ENCODE measurements at regions not wholly inside any gene's neighbourhood (a gene's known extent, or its start where the extent isn't known, plus 50 kb on each side); places are given as distances from the start of the nearest gene placed in this dataset.
A peak's percentile ranks its signal among the peaks of the same experiment; 100 is the strongest.

DNA sequence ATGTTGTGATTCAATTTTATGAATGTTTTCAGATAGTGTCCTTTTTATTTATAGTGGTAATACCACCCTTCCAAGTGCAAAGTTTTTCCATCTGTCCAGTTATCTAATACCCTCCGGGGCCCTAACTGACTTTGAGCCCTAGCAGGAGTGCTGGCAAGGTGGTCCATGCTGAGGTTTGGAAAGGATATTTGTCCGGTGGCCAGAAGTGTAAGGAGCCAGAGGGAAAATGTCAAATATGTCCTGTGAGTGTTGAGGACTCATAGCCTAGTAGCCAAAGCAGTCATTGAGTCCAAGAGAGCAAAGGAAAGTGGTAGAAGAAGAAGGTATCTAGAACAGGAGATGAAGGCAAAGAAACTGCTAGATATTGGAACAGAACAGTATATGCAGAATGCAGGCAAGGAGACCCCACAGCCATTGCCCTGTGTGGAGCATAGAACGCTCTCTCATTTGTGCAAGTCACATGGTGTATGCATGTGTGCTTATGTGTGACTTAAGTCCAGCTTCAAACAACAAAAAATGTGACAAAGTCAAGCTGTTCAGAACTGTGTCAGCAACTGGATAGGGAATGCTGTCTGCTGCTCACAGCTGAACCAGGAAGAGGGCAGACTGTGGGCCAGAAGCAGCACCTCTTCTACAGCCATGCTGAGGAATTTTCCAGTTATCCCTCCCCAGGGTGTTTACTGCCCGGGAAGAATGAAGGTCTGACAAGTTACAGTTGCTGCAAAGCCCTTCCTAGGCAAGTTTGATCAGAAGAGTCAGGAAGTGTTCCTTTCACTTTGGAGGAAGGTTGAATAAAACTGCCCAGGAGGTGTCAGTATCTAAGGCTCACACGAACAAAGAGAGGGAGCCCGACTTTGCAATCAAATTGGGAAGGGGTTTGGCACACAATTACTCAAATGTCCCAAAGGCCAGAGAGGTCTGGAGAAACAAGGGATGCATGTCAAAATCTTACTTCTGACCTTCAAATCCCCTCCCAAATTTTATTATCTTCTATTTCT lies 463.3 kb upstream of the DMAC1 start:
- no peak overlapping the region for H3K18ac ChIP-seq (ENCODE audit: insufficient read length, low read depth, low read length)
- peaks cover 17 to 23% of the 10 kb centered on the region in 2 experiments for H3K4me1 Mint-ChIP-seq
- H2AK5ac ChIP-seq (ENCODE audit: insufficient read length, low read length) = no peak overlapping the region
- no peak overlapping the region for H2BK120ac ChIP-seq (ENCODE audit: low read depth, low read length, poor library complexity, severe bottlenecking)
- no peak overlapping the region for H4K91ac ChIP-seq (ENCODE audit: insufficient read length, low read depth, low read length)
- no peak overlapping the region for H3K14ac ChIP-seq (ENCODE audit: insufficient read depth, low read length)
- H2BK5ac ChIP-seq (ENCODE audit: insufficient read length, low read length) = no peak overlapping the region
- H3K9me3 Mint-ChIP-seq = no peaks in the 10 kb centered on the region
- no CpG with 5 or more reads among the region's 6 CpGs for WGBS (ENCODE audit: extremely low coverage, insufficient read length, low lambda C conversion rate)
- no peak overlapping the region for H3T11ph ChIP-seq (ENCODE audit: low read length)
- no peaks in the 10 kb centered on the region for H3K27me3 ChIP-seq (ENCODE audit: insufficient read depth, low read length)
- no peak overlapping the region for H2BK12ac ChIP-seq (ENCODE audit: insufficient read length, low read depth, low read length)
- H4K20me1 ChIP-seq (ENCODE audit: control insufficient read depth, insufficient read depth, insufficient read length) = no peaks in the 10 kb centered on the region
- H3K9ac ChIP-seq (ENCODE audit: extremely low read depth, insufficient read length, low read length) = no peak overlapping the region
- H2AFZ ChIP-seq (ENCODE audit: low read length) = no peak overlapping the region
- H3K23me2 ChIP-seq (ENCODE audit: insufficient read length, low read depth, low read length, poor library complexity, severe bottlenecking) = no peaks in the 10 kb centered on the region
- H3K79me2 ChIP-seq (ENCODE audit: insufficient read depth, low read length) = no peaks in the 10 kb centered on the region
- no peaks in the 10 kb centered on the region for H3K79me1 ChIP-seq (ENCODE audit: insufficient read depth, low read depth, low read length, poor library complexity, severe bottlenecking)
- H3K23ac ChIP-seq (ENCODE audit: insufficient read length, low read depth, low read length) = no peak overlapping the region
- H3K36me3 Mint-ChIP-seq (ENCODE audit: insufficient read depth in 1 of 3, low read depth in 3 of 3) = no peaks in the 10 kb centered on the region
- H4K5ac ChIP-seq (ENCODE audit: insufficient read length, low read depth, low read length) = no peak overlapping the region
- H3K9me3 ChIP-seq (ENCODE audit: control insufficient read depth, low read depth, low read length) = no peaks in the 10 kb centered on the region
- no peak overlapping the region for H2BK15ac ChIP-seq (ENCODE audit: low read depth, low read length)
- peak overlapping the region in 1 of 3 experiments; percentile 62; a peak in 1 of 7 replicates for H3K27ac Mint-ChIP-seq
- H3K4me3 Mint-ChIP-seq = no peak overlapping the region
- no peak for DNase-seq
- no peaks in the 10 kb centered on the region; the same call in 1 of the 2 replicates for H3K4me1 ChIP-seq (ENCODE audit: insufficient read depth, low read length)
- H3K4me2 ChIP-seq (ENCODE audit: insufficient read depth, insufficient read length, low read length) = no peak overlapping the region
- no peak overlapping the region for H3K56ac ChIP-seq (ENCODE audit: insufficient read length, low read depth, low read length)
- TF ChIP-seq, protein P1, sequence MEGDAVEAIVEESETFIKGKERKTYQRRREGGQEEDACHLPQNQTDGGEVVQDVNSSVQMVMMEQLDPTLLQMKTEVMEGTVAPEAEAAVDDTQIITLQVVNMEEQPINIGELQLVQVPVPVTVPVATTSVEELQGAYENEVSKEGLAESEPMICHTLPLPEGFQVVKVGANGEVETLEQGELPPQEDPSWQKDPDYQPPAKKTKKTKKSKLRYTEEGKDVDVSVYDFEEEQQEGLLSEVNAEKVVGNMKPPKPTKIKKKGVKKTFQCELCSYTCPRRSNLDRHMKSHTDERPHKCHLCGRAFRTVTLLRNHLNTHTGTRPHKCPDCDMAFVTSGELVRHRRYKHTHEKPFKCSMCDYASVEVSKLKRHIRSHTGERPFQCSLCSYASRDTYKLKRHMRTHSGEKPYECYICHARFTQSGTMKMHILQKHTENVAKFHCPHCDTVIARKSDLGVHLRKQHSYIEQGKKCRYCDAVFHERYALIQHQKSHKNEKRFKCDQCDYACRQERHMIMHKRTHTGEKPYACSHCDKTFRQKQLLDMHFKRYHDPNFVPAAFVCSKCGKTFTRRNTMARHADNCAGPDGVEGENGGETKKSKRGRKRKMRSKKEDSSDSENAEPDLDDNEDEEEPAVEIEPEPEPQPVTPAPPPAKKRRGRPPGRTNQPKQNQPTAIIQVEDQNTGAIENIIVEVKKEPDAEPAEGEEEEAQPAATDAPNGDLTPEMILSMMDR (conservative IDR thresholded peaks at IDR 0.05) = peak; percentile 18; the same call in 1 of the 3 replicates
- no peaks in the 10 kb centered on the region; the same call in 1 of the 2 replicates for H3K27me3 Mint-ChIP-seq (ENCODE audit: low read depth)
- H3K4ac ChIP-seq (ENCODE audit: low read depth, low read length) = no peak overlapping the region
- H2BK20ac ChIP-seq (ENCODE audit: low read depth, low read length, poor library complexity, severe bottlenecking) = no peak overlapping the region
- no peak overlapping the region for H3K27ac ChIP-seq (ENCODE audit: insufficient read length, low read depth, low read length)
- H4K8ac ChIP-seq (replicated peaks; ENCODE audit: insufficient read length, low read depth, low read length) = no peak overlapping the region

Data from H9 (cell line).